HCT116 (cell line): ENCODE measurements at regions not wholly inside any gene's neighbourhood (a gene's known extent, or its start where the extent isn't known, plus 50 kb on each side); places are given as distances from the start of the nearest gene placed in this dataset.
"Not testable (repeated sequence)": the region's sequence is repeated elsewhere in the genome, so short reads cannot be mapped to it uniquely, and the experiment has no call there.

Experiments used
- CEBPB ChIP-seq: IDR thresholded peaks from 2 replicates; pipeline ENCODE4 v1.6.1; 2012; ENCODE audit warnings: low read depth
- CTCF ChIP-seq, 3 experiments: fragments of 200-600 bp in 1 of 3; sonication (generic) in 1 of 3; IDR thresholded peaks in 2 of 3; conservative IDR thresholded peaks in 1 of 3; 2 replicates each; pipeline ENCODE4 v1.5.1; 2012 to 2017; ENCODE audit warnings: low read depth in 2 of 3, low read length in 2 of 3, antibody characterized with exemption in 1 of 3, borderline replicate concordance in 1 of 3, control low read depth in 1 of 3, mild to moderate bottlenecking in 1 of 3, mixed read lengths in 1 of 3, mixed run types in 1 of 3, moderate library complexity in 1 of 3; ENCODE audit not compliant: insufficient read depth in 1 of 3
- JUND ChIP-seq: IDR thresholded peaks from 2 replicates; pipeline ENCODE4 v1.6.1; 2012
- MAX ChIP-seq: IDR thresholded peaks from 2 replicates; pipeline ENCODE4 v1.6.1; 2012
- POLR2A ChIP-seq: IDR thresholded peaks from 2 replicates; pipeline ENCODE4 v1.7.0; 2011; ENCODE audit warnings: borderline replicate concordance; ENCODE audit not compliant: insufficient read depth, insufficient read length; ENCODE audit errors: extremely low read depth
- RAD21 ChIP-seq: IDR thresholded peaks from 2 replicates; pipeline ENCODE4 v1.6.1; 2012; ENCODE audit warnings: low read depth, mild to moderate bottlenecking
- REST ChIP-seq: IDR thresholded peaks from 2 replicates; pipeline ENCODE4 v1.6.1; 2012; ENCODE audit warnings: low read depth
- TCF7L2 ChIP-seq: IDR thresholded peaks from 2 replicates; pipeline ENCODE4 v1.7.0; 2011; ENCODE audit warnings: borderline replicate concordance, inconsistent platforms; ENCODE audit not compliant: insufficient read depth, insufficient read length; ENCODE audit errors: extremely low read depth
- YY1 ChIP-seq: IDR thresholded peaks from 2 replicates; pipeline ENCODE4 v1.6.1; 2011; ENCODE audit warnings: low read length, low read depth, moderate library complexity, mild to moderate bottlenecking; ENCODE audit not compliant: insufficient replicate concordance; ENCODE audit errors: extremely low read depth

GRCh38 chr6:27018401-27018800, 229.1 kb upstream of the PRSS16 start:
- not testable (repeated sequence) for TF ChIP-seq CTCF (IDR thresholded peaks at IDR 0.05 in 2 of 3, conservative IDR thresholded peaks at IDR 0.05 in 1 of 3; ENCODE audit: borderline replicate concordance in 1 of 3, insufficient read depth in 1 of 3, low read depth in 2 of 3, low read length in 2 of 3); YY1; REST; CEBPB; JUND; RAD21; MAX; POLR2A; TCF7L2
